ENCODE measurements at regions not wholly inside any gene's neighbourhood (a gene's known extent, or its start where the extent isn't known, plus 50 kb on each side); places are given as distances from the start of the nearest gene placed in this dataset.

DNA sequence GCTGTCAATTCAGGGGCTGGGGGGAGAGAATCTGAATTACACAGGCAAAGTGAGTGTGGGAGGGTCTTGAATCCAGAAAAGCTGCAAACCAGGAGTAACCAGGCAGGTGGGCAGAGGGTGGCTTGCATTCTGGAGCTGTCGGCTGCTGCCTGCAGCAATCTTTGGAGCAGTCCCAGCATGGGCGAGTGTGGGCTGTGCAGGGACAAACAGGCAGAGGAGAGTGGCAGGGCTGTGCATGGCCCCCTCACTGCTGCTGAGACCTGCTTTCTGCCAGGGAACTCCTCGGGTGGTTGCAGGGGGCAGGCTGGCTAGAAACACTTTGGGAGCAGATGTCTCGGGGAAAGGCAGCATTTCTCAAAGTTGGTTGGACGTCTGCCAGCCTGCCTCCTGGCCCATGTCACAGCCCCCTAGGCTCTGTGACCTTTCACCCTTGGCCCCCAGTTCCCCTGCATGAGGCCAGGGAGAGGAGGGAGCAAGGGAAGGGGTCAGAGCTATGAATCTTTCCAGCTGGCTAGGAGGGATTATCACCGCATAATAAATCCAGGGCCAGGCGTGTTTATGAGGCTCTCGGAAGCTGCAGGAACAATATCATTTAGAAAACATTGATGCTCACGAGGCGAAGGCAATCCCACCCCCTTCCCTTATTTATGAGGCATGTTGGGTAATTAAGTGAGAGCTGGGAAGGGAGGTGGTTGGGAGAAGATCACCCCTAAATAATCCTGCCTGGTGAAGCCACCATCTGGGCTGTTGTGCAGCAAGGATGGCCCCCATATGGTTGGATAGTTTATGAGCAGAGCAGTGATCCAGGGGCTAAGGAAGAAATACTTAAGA is 212.3 kb upstream of the NCAM1 start:
- no peak for DNase-seq
- H3K27ac ChIP-seq, result no peak overlapping the region
- H3K9me3 ChIP-seq, result no peaks in the 10 kb centered on the region
- 13 to 29% methylated on average over 3 to 10 of the region's 10 CpGs for WGBS, 2 donors (ENCODE audit: low coverage in 1 of 2)
- H3K4me3 ChIP-seq, result no peak overlapping the region
- no peaks in the 10 kb centered on the region for H3K27me3 ChIP-seq
- in situ Hi-C loops (cut with MboI; ENCODE audit: low pct_ligation_motif_present in 1 of 4, low pct_unique_long_range_greater_than_20kb in 1 of 4, low sequenced_read_pairs in 3 of 4) (no loop called here), intact Hi-C loops (cut with DNase I; ENCODE audit: low total_unique reads) (no loop called here)
- H3K36me3 ChIP-seq, result no peaks in the 10 kb centered on the region
- TF ChIP-seq, protein P1, sequence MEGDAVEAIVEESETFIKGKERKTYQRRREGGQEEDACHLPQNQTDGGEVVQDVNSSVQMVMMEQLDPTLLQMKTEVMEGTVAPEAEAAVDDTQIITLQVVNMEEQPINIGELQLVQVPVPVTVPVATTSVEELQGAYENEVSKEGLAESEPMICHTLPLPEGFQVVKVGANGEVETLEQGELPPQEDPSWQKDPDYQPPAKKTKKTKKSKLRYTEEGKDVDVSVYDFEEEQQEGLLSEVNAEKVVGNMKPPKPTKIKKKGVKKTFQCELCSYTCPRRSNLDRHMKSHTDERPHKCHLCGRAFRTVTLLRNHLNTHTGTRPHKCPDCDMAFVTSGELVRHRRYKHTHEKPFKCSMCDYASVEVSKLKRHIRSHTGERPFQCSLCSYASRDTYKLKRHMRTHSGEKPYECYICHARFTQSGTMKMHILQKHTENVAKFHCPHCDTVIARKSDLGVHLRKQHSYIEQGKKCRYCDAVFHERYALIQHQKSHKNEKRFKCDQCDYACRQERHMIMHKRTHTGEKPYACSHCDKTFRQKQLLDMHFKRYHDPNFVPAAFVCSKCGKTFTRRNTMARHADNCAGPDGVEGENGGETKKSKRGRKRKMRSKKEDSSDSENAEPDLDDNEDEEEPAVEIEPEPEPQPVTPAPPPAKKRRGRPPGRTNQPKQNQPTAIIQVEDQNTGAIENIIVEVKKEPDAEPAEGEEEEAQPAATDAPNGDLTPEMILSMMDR (IDR thresholded peaks at IDR 0.05), result no peak
- no peak for TF ChIP-seq POLR2AphosphoS5 (IDR thresholded peaks at IDR 0.05)
- TF ChIP-seq POLR2A (IDR thresholded peaks at IDR 0.05), result no peak
- no peak for TF ChIP-seq EP300 (IDR thresholded peaks at IDR 0.05; ENCODE audit: low read depth)
- H3K4me1 ChIP-seq, result no peaks in the 10 kb centered on the region

DNA sequence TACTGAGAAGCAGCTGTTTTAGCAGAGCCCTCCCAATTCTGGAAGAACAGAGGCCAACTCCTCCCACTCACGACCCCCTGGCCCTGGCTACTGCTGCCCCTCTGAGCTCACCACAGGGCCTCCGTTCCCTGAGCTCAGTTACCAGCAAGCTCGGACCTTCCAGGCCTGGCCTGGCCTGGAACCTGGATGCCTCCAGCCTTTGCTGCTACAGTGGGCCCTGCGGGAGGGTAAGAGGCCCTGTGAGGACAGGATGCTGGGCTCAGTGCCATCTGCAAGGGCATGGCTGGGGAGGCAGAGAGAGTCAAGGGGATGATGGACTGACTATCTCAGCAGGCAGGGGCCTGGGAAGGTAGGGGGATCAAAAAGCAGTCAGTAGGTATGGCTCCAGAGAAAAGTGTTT is 209.9 kb upstream of the NCAM1 start:
- 68% methylated on average over 4 of the region's 4 CpGs; no CpG with 5 or more reads in 1 of the 2 donors for WGBS, 2 donors (ENCODE audit: low coverage in 1 of 2)
- Histone ChIP-seq H3K4me1 (no peaks in the 10 kb centered on the region), H3K27me3 (no peaks in the 10 kb centered on the region), H3K36me3 (no peaks in the 10 kb centered on the region), H3K9me3 (no peaks in the 10 kb centered on the region), H3K27ac (no peak overlapping the region), H3K4me3 (no peak overlapping the region)
- TF ChIP-seq EP300 (IDR thresholded peaks at IDR 0.05; ENCODE audit: low read depth) (no peak), POLR2A (IDR thresholded peaks at IDR 0.05) (no peak), POLR2AphosphoS5 (IDR thresholded peaks at IDR 0.05) (no peak)
- TF ChIP-seq, protein P1 (IDR thresholded peaks at IDR 0.05), result no peak
- in situ Hi-C loops (cut with MboI; ENCODE audit: low pct_ligation_motif_present in 1 of 4, low pct_unique_long_range_greater_than_20kb in 1 of 4, low sequenced_read_pairs in 3 of 4), result no loop called here
- intact Hi-C loops (cut with DNase I; ENCODE audit: low total_unique reads), result no loop called here
- DNase-seq, result no peak

DNA sequence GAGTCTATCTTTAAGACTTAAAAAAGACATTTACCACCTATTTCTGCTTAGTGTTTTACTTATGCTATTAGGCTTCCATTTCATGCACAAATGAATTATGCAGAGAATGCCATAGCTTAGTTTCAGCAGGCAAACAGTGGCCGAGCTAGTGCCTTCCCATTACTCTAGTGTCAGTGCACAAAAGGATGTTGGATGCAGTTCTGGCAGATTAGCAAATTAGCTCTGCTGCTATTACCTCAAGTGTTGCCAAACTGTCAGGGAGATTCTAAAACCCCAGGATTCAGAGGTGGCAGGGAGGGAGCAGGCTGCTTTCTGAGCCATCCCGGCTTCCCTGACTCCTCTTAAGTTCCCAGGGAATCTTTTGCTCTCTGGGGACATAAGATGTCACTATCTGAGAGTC is 209.4 kb upstream of the NCAM1 start:
- H3K4me1 ChIP-seq, result no peaks in the 10 kb centered on the region
- H3K27me3 ChIP-seq, result no peaks in the 10 kb centered on the region
- H3K9me3 ChIP-seq, result no peaks in the 10 kb centered on the region
- no peak for DNase-seq
- in situ Hi-C loops (cut with MboI; ENCODE audit: low pct_ligation_motif_present in 1 of 4, low pct_unique_long_range_greater_than_20kb in 1 of 4, low sequenced_read_pairs in 3 of 4), result no loop called here
- no peak overlapping the region for H3K27ac ChIP-seq
- H3K36me3 ChIP-seq, result no peaks in the 10 kb centered on the region
- H3K4me3 ChIP-seq, result no peak overlapping the region
- intact Hi-C loops (cut with DNase I; ENCODE audit: low total_unique reads), result no loop called here
- 48 to 67% methylated on average over 2 of the region's 2 CpGs for WGBS, 2 donors (ENCODE audit: low coverage in 1 of 2)
- no peak for TF ChIP-seq POLR2A (IDR thresholded peaks at IDR 0.05)

DNA sequence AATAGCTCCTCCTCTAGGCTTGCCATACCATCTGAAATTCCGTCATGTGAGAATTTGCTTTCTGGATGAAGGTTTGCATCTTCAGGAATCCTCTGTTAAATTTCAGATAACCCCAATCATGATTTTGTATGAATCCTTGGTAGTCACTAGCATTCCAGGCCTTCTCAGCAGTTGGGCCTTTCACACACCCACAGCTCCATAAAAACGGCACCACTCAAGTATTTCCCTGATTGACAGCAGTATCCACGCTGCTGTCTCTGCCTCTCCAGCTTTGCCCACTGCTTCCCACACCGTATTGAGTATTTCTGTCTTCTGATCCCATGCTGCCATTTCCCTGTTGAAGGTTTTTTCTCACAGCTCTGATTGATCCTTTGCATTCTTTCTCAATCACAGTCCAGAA is 208.7 kb upstream of the NCAM1 start:
- DNase-seq, result no peak
- no peaks in the 10 kb centered on the region for H3K9me3 ChIP-seq
- H3K27ac ChIP-seq, result no peak overlapping the region
- intact Hi-C loops (cut with DNase I; ENCODE audit: low total_unique reads), result no loop called here
- in situ Hi-C loops (cut with MboI; ENCODE audit: low pct_ligation_motif_present in 1 of 4, low pct_unique_long_range_greater_than_20kb in 1 of 4, low sequenced_read_pairs in 3 of 4), result no loop called here
- H3K4me1 ChIP-seq, result no peaks in the 10 kb centered on the region
- H3K36me3 ChIP-seq, result no peaks in the 10 kb centered on the region
- no peak for TF ChIP-seq POLR2AphosphoS5 (IDR thresholded peaks at IDR 0.05)
- H3K27me3 ChIP-seq, result no peaks in the 10 kb centered on the region
- WGBS, 2 donors (ENCODE audit: low coverage in 1 of 2), result 38 to 55% methylated on average over 1 to 4 of the region's 4 CpGs
- no peak overlapping the region for H3K4me3 ChIP-seq

DNA sequence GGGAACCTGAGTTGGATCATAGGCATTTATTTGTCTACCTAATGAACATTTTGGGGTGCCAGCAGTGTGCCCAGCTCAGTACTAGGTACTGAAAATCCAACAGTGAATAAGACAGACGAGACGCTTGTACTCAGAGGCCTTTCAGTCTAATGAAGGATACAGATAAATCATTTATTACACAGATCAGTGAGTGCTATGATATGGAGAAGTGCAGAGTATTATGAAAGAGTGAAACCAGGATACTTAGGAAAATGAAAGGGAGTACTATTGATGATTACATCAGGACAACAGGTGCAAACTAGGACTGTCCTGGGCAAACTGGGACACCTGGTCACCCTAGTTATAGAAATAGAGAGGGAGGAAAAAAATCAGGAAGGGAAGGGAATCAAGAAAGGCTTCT is 207.5 kb upstream of the NCAM1 start:
- Histone ChIP-seq H3K27ac (no peak overlapping the region), H3K27me3 (no peaks in the 10 kb centered on the region), H3K36me3 (no peaks in the 10 kb centered on the region), H3K4me3 (no peak overlapping the region), H3K9me3 (no peaks in the 10 kb centered on the region), H3K4me1 (no peaks in the 10 kb centered on the region)
- DNase-seq, result no peak
- TF ChIP-seq EP300 (IDR thresholded peaks at IDR 0.05; ENCODE audit: low read depth) (no peak), POLR2A (IDR thresholded peaks at IDR 0.05) (no peak), POLR2AphosphoS5 (IDR thresholded peaks at IDR 0.05) (no peak)
- TF ChIP-seq, protein P1 (IDR thresholded peaks at IDR 0.05), result no peak
- whole genome bisulfite sequencing, 2 donors (ENCODE audit: low coverage in 1 of 2), result 85% methylated on average over 2 of the region's 2 CpGs; no CpG with 5 or more reads in 1 of the 2 donors
- in situ Hi-C loops (cut with MboI; ENCODE audit: low pct_ligation_motif_present in 1 of 4, low pct_unique_long_range_greater_than_20kb in 1 of 4, low sequenced_read_pairs in 3 of 4) (no loop called here), intact Hi-C loops (cut with DNase I; ENCODE audit: low total_unique reads) (no loop called here)

Data from transverse colon (tissue), 4 donors.